A549 (cell line): ENCODE measurements at regions not wholly inside any gene's neighbourhood (a gene's known extent, or its start where the extent isn't known, plus 50 kb on each side); places are given as distances from the start of the nearest gene placed in this dataset.

Experiments used
- CHD4 ChIP-seq: fragments of 200-600 bp; sonication (generic); IDR thresholded peaks from 2 replicates; pipeline ENCODE4 v1.6.1; 2016; ENCODE audit warnings: antibody characterized with exemption, mild to moderate bottlenecking, borderline replicate concordance
- CTCF ChIP-seq: fragments of >200 bp; sonication (Bioruptor Twin); formaldehyde crosslinking; IDR thresholded peaks from 3 replicates; pipeline ENCODE4 v1.5.1; 2016
- KDM1A ChIP-seq: fragments of 200-600 bp; sonication (generic); IDR thresholded peaks from 2 replicates; pipeline ENCODE4 v1.6.1; 2016; ENCODE audit warnings: low read depth, mild to moderate bottlenecking
- POLR2AphosphoS2 ChIP-seq: conservative IDR thresholded peaks from 2 replicates; pipeline ENCODE4 v1.6.1; 2012; ENCODE audit warnings: low read length, improper control_type of control experiment, inconsistent platforms
- TF ChIP-seq, protein P1 (sequence below): fragments of 450-650 bp; IDR thresholded peaks from 2 replicates; pipeline ENCODE4 v1.6.1; 2014; ENCODE audit warnings: antibody characterized with exemption

DNA sequence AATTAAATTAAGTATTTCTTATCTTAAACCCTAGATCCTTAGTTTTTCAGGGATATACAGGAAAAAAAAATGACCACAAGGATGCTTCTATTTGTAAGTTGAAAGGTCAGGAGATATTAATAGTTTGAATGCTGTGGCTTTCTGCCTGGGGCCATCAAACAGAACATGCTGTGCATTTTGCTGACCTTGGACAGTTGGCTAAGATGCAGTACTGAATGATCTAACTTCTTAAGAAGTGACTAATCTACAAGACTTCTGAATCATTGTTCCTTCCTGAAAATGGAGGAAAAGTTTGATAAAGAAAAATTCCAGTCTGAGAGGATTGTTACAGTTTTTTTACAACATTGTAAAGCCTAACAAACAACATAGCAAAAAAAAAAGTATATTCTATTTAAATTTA lies 237.8 kb upstream of the JADE1 start:
- TF ChIP-seq KDM1A: no peak
- no peak for TF ChIP-seq CTCF
- TF ChIP-seq CHD4: no peak
- TF ChIP-seq POLR2AphosphoS2: no peak
- TF ChIP-seq, protein P1, sequence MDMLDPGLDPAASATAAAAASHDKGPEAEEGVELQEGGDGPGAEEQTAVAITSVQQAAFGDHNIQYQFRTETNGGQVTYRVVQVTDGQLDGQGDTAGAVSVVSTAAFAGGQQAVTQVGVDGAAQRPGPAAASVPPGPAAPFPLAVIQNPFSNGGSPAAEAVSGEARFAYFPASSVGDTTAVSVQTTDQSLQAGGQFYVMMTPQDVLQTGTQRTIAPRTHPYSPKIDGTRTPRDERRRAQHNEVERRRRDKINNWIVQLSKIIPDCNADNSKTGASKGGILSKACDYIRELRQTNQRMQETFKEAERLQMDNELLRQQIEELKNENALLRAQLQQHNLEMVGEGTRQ: no peak
